MM.1S (cell line): ENCODE measurements at regions not wholly inside any gene's neighbourhood (a gene's known extent, or its start where the extent isn't known, plus 50 kb on each side); places are given as distances from the start of the nearest gene placed in this dataset.

Source experiments
- DNase-seq: peaks from one replicate; pipeline ENCODE4 v3.0.0-alpha.2; 2015
- H2AFZ ChIP-seq: fragments of 300-600 bp; sonication (generic); 2 replicates; pipeline ENCODE4 v1.6.0; 2016; ENCODE audit warnings: antibody characterized with exemption, low read length
- H3F3A ChIP-seq: fragments of 300-600 bp; sonication (generic); 2 replicates; pipeline ENCODE4 v1.6.1; 2016; ENCODE audit warnings: mild to moderate bottlenecking, antibody characterized with exemption, low read length, moderate library complexity, mixed read lengths; ENCODE audit not compliant: insufficient read depth
- H3K27ac ChIP-seq: fragments of 300-600 bp; sonication (generic); 2 replicates; pipeline ENCODE4 v1.5.1; 2016; ENCODE audit warnings: mild to moderate bottlenecking, low read length
- H3K27me3 ChIP-seq: fragments of 300-600 bp; sonication (generic); replicated peaks from 2 replicates; pipeline ENCODE4 v1.6.0; 2016; ENCODE audit warnings: low read length; ENCODE audit not compliant: insufficient read depth
- H3K36me3 ChIP-seq: fragments of 300-600 bp; sonication (generic); replicated peaks from 2 replicates; pipeline ENCODE4 v1.6.1; 2016; ENCODE audit warnings: mild to moderate bottlenecking, low read length, mixed read lengths; ENCODE audit not compliant: insufficient read depth
- H3K4me1 ChIP-seq: fragments of 300-600 bp; sonication (generic); 2 replicates; pipeline ENCODE4 v1.6.1; 2016; ENCODE audit warnings: low read length, mixed read lengths
- H3K4me2 ChIP-seq: fragments of 300-600 bp; sonication (generic); 2 replicates; pipeline ENCODE4 v1.6.0; 2016; ENCODE audit warnings: low read depth, low read length
- H3K4me3 ChIP-seq: fragments of 300-600 bp; sonication (generic); 2 replicates; pipeline ENCODE4 v1.5.1; 2016; ENCODE audit warnings: low read length, mixed read lengths
- H3K79me2 ChIP-seq: fragments of 300-600 bp; sonication (generic); 2 replicates; pipeline ENCODE4 v1.6.1; 2016; ENCODE audit warnings: mixed run types, low read length, mixed read lengths
- H3K9ac ChIP-seq: fragments of 300-600 bp; sonication (generic); 2 replicates; pipeline ENCODE4 v1.6.1; 2016; ENCODE audit warnings: low read length, mixed read lengths
- H3K9me2 ChIP-seq: fragments of 300-600 bp; sonication (generic); replicated peaks from 2 replicates; pipeline ENCODE4 v1.6.1; 2016; ENCODE audit warnings: mild to moderate bottlenecking, low read length, mixed read lengths; ENCODE audit not compliant: insufficient read depth
- H3K9me3 ChIP-seq: fragments of 300-600 bp; sonication (generic); replicated peaks from 2 replicates; pipeline ENCODE4 v1.6.1; 2016; ENCODE audit warnings: mild to moderate bottlenecking, low read length, mixed read lengths; ENCODE audit not compliant: insufficient read depth
- H4K20me1 ChIP-seq: fragments of 300-600 bp; sonication (generic); 2 replicates; pipeline ENCODE4 v1.6.1; 2016; ENCODE audit warnings: mild to moderate bottlenecking, low read length, moderate library complexity, mixed read lengths; ENCODE audit not compliant: insufficient read depth
- CTCF ChIP-seq: fragments of 300-600 bp; sonication (generic); IDR thresholded peaks from 2 replicates; pipeline ENCODE4 v1.5.1; 2016; ENCODE audit warnings: antibody characterized with exemption, low read length, mixed read lengths
- EZH2 ChIP-seq: fragments of 300-600 bp; sonication (generic); optimal IDR thresholded peaks from 2 replicates; pipeline ENCODE3; 2017; ENCODE audit warnings: low read depth, mild to moderate bottlenecking, antibody characterized with exemption, low read length, mixed read lengths
- EZH2phosphoT487 ChIP-seq: fragments of 300-600 bp; sonication (generic); IDR thresholded peaks from 2 replicates; pipeline ENCODE4 v1.6.1; 2018; ENCODE audit warnings: antibody characterized with exemption, low read length

DNA sequence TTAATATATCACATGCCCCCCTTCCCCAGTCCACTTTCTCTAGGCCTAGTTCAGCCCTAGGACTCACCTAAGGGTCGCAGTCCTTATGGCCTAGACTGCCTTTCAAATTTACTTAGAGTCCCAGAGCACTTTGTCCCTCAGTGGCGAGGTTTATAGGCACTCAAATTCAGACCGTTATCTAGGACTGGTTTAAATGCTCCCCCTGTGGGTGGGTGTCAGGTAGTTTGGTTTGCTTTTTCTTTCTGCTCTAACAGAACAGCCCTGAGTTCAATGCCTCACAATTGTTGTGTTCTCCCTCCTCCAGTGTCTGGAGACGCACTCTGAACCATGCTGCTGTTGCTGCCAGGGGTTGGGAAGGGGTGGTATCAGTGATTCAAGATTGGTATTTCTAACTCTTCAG, 317.1 kb downstream of the MAT2B start:
- no peaks in the 10 kb centered on the region for H3F3A ChIP-seq
- DNase-seq = no peak
- H3K79me2 ChIP-seq = no peaks in the 10 kb centered on the region
- H3K9me3 ChIP-seq = no peaks in the 10 kb centered on the region
- no peak overlapping the region for H3K27ac ChIP-seq
- no peak overlapping the region for H3K4me3 ChIP-seq
- H3K4me2 ChIP-seq = no peak overlapping the region
- H3K4me1 ChIP-seq = no peaks in the 10 kb centered on the region
- H4K20me1 ChIP-seq = no peaks in the 10 kb centered on the region
- no peak overlapping the region for H3K9ac ChIP-seq
- TF ChIP-seq EZH2phosphoT487 (no peak), EZH2 (no peak), CTCF (no peak)
- no peaks in the 10 kb centered on the region for H3K27me3 ChIP-seq
- no peaks in the 10 kb centered on the region for H3K9me2 ChIP-seq
- no peak overlapping the region for H2AFZ ChIP-seq
- H3K36me3 ChIP-seq = no peaks in the 10 kb centered on the region

- no peak overlapping the region for H3K4me2 ChIP-seq
- no peaks in the 10 kb centered on the region for H3K79me2 ChIP-seq
- no peak for DNase-seq
- H3F3A ChIP-seq = no peaks in the 10 kb centered on the region
- no peaks in the 10 kb centered on the region for H3K4me1 ChIP-seq
- no peaks in the 10 kb centered on the region for H3K27me3 ChIP-seq
- no peaks in the 10 kb centered on the region for H3K36me3 ChIP-seq
- H3K9ac ChIP-seq = no peak overlapping the region
- H3K27ac ChIP-seq = no peak overlapping the region
- H2AFZ ChIP-seq = no peak overlapping the region
- TF ChIP-seq CTCF (no peak), EZH2 (no peak), EZH2phosphoT487 (no peak)
- H3K4me3 ChIP-seq = no peak overlapping the region
- no peaks in the 10 kb centered on the region for H3K9me2 ChIP-seq
- H4K20me1 ChIP-seq = no peaks in the 10 kb centered on the region
- no peaks in the 10 kb centered on the region for H3K9me3 ChIP-seq
These were observed 320.2 kb downstream of the MAT2B start for GRCh38 chr5:163825661-163826060.

- no peaks in the 10 kb centered on the region for H3F3A ChIP-seq
- no peaks in the 10 kb centered on the region for H3K27me3 ChIP-seq
- H3K27ac ChIP-seq = no peak overlapping the region
- H3K36me3 ChIP-seq = no peaks in the 10 kb centered on the region
- H3K4me1 ChIP-seq = no peaks in the 10 kb centered on the region
- H3K9ac ChIP-seq = no peak overlapping the region
- no peak for TF ChIP-seq EZH2
- TF ChIP-seq CTCF = no peak
- H3K9me2 ChIP-seq = no peaks in the 10 kb centered on the region
- H2AFZ ChIP-seq = no peak overlapping the region
- no peak overlapping the region for H3K4me2 ChIP-seq
- H3K79me2 ChIP-seq = no peaks in the 10 kb centered on the region
- H3K9me3 ChIP-seq = no peaks in the 10 kb centered on the region
- H4K20me1 ChIP-seq = no peaks in the 10 kb centered on the region
- DNase-seq = no peak
- no peak overlapping the region for H3K4me3 ChIP-seq
These were observed 320.8 kb downstream of the MAT2B start for GRCh38 chr5:163826201-163826600.
